KMS-11 (cell line): ENCODE measurements at regions not wholly inside any gene's neighbourhood (a gene's known extent, or its start where the extent isn't known, plus 50 kb on each side); places are given as distances from the start of the nearest gene placed in this dataset.

ENCODE experiments used
- H2AFZ ChIP-seq: fragments of 200-600 bp; sonication (generic); 2 replicates; pipeline ENCODE4 v1.6.1; 2016; ENCODE audit warnings: antibody characterized with exemption, mixed run types, low read depth
- H3K27ac ChIP-seq: fragments of 200-600 bp; sonication (generic); 2 replicates; pipeline ENCODE4 v1.6.1; 2016; ENCODE audit warnings: mild to moderate bottlenecking, mixed run types
- H3K27me3 ChIP-seq: fragments of 200-600 bp; sonication (generic); 2 replicates; pipeline ENCODE4 v1.6.1; 2017; ENCODE audit warnings: mild to moderate bottlenecking, low read depth, mixed run types, moderate library complexity; ENCODE audit not compliant: insufficient read depth
- H3K36me3 ChIP-seq: fragments of 200-600 bp; sonication (generic); 2 replicates; pipeline ENCODE4 v1.6.1; 2017; ENCODE audit warnings: mild to moderate bottlenecking, mixed run types; ENCODE audit not compliant: insufficient read depth
- H3K4me1 ChIP-seq: fragments of 200-600 bp; sonication (generic); 2 replicates; pipeline ENCODE4 v1.6.1; 2016; ENCODE audit warnings: mild to moderate bottlenecking, low read depth, mixed run types; ENCODE audit not compliant: poor library complexity, severe bottlenecking
- H3K4me2 ChIP-seq: fragments of 200-600 bp; sonication (generic); 2 replicates; pipeline ENCODE4 v1.7.0; 2016; ENCODE audit warnings: mild to moderate bottlenecking, mixed run types
- H3K4me3 ChIP-seq: fragments of 200-600 bp; sonication (generic); IDR thresholded peaks from 2 replicates; pipeline ENCODE4 v1.6.1; 2017; ENCODE audit warnings: low read depth, low read length, mixed read lengths; ENCODE audit not compliant: insufficient read depth
- H3K79me2 ChIP-seq: fragments of 200-600 bp; sonication (generic); 2 replicates; pipeline ENCODE4 v1.6.1; 2016; ENCODE audit warnings: low read depth, mixed run types; ENCODE audit not compliant: insufficient read depth
- H3K9ac ChIP-seq: fragments of 200-600 bp; sonication (generic); 2 replicates; pipeline ENCODE4 v1.6.1; 2016; ENCODE audit warnings: mild to moderate bottlenecking, mixed run types
- H4K20me1 ChIP-seq: fragments of 200-600 bp; sonication (generic); 2 replicates; pipeline ENCODE4 v1.6.1; 2016; ENCODE audit warnings: mild to moderate bottlenecking, mixed run types; ENCODE audit not compliant: insufficient read depth
- TF ChIP-seq, protein P1 (sequence below): fragments of 200-600 bp; sonication (generic); conservative IDR thresholded peaks from 2 replicates; pipeline ENCODE4 v1.6.1; 2017; ENCODE audit warnings: low read depth, mild to moderate bottlenecking, antibody characterized with exemption, low read length, moderate library complexity, mixed read lengths

DNA sequence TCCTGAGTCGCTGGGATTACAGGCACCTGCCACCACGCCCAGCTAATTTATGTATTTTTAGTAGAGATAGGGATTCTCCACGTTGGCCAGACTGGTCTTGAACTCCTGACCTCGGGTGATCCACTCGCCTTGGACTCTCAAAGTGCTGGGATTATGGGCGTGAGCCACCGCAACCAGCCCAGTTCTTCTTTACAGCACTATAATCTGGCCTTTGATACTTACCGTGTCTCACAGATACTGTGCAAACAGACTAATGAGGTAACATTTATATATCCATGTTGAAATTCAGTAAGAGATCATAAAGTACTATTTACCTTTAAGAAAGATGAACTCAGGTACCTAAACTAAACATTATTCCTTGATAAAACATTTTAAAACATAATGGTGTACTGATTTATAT, 121.8 kb upstream of the PRR20A start:
- Histone ChIP-seq H3K9ac (no peak overlapping the region), H3K4me2 (no peak overlapping the region), H2AFZ (no peak overlapping the region), H3K27me3 (no peaks in the 10 kb centered on the region), H3K79me2 (no peaks in the 10 kb centered on the region), H3K36me3 (no peaks in the 10 kb centered on the region), H3K27ac (no peak overlapping the region), H3K4me3 (no peak overlapping the region), H4K20me1 (no peaks in the 10 kb centered on the region), H3K4me1 (no peaks in the 10 kb centered on the region)
- TF ChIP-seq, protein P1, sequence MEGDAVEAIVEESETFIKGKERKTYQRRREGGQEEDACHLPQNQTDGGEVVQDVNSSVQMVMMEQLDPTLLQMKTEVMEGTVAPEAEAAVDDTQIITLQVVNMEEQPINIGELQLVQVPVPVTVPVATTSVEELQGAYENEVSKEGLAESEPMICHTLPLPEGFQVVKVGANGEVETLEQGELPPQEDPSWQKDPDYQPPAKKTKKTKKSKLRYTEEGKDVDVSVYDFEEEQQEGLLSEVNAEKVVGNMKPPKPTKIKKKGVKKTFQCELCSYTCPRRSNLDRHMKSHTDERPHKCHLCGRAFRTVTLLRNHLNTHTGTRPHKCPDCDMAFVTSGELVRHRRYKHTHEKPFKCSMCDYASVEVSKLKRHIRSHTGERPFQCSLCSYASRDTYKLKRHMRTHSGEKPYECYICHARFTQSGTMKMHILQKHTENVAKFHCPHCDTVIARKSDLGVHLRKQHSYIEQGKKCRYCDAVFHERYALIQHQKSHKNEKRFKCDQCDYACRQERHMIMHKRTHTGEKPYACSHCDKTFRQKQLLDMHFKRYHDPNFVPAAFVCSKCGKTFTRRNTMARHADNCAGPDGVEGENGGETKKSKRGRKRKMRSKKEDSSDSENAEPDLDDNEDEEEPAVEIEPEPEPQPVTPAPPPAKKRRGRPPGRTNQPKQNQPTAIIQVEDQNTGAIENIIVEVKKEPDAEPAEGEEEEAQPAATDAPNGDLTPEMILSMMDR = no peak

DNA sequence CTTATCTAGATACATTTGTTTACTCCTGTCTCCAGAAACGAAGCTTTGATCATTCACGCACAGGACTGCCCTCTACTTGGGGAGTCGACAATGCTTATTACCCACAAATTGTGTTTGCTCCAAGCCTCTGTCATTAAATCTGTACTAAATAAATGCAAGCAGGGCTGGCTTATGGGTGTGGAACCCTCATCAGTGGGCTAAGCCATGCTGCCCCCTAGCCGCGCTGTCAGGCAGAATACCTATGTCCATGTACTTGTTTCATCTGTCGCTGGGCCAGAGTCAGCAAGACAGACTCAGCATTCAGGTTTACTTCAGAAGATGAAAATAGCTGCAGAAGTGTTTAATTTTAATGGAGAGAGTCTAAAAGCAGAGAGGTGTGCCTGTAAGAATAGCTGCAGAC, 110.0 kb upstream of the PRR20A start:
- no peaks in the 10 kb centered on the region for H3K4me1 ChIP-seq
- H2AFZ ChIP-seq = no peak overlapping the region
- TF ChIP-seq, protein P1 = no peak
- no peaks in the 10 kb centered on the region for H3K27me3 ChIP-seq
- H4K20me1 ChIP-seq = no peaks in the 10 kb centered on the region
- no peak overlapping the region for H3K9ac ChIP-seq
- no peak overlapping the region for H3K27ac ChIP-seq
- no peak overlapping the region for H3K4me2 ChIP-seq
- H3K36me3 ChIP-seq = no peaks in the 10 kb centered on the region
- H3K79me2 ChIP-seq = no peaks in the 10 kb centered on the region
- no peak overlapping the region for H3K4me3 ChIP-seq

DNA sequence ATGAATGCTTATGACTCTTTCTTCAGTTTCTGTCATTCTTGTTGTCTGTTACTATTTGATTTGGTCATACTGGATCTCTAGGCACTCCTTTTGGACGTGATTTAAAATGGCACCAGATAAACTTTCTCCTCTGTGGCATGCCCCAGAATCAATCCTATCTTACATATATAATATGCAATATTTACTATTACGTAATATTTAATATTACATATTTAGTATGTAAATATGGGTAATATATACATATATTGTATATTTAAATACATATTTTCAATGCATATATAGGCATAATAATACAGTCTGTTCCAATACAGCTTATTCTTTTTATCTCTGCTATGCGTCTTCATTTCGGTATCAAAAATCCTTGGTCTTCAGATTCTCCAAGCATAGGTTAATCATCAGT, 104.4 kb upstream of the PRR20A start:
- Histone ChIP-seq H3K27ac (no peak overlapping the region), H2AFZ (no peak overlapping the region)

DNA sequence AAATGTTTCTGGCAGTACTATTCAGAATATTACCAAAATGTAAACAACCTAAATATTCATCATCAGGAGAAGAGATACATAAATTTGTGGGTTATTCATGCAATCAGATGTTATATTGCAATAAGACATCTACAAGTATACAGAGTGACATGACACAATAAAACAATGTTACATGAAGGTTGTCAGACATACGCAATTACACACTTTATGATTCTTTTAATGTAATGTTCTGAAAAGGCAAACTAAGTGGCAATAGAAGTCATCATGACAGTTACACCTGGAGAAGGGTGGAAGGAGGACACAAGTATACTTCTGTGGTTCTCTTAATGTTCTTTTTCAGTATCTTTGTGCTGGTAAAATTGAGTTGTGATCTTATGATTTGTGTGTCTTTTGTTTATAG, 95.8 kb upstream of the PRR20A start:
- H3K4me1 ChIP-seq = no peaks in the 10 kb centered on the region
- no peak overlapping the region for H3K9ac ChIP-seq
- no peaks in the 10 kb centered on the region for H3K27me3 ChIP-seq
- H3K79me2 ChIP-seq = no peaks in the 10 kb centered on the region
- H3K36me3 ChIP-seq = no peaks in the 10 kb centered on the region
- H4K20me1 ChIP-seq = no peaks in the 10 kb centered on the region
- no peak overlapping the region for H2AFZ ChIP-seq
- H3K4me2 ChIP-seq = no peak overlapping the region
- TF ChIP-seq, protein P1 = no peak
- no peak overlapping the region for H3K4me3 ChIP-seq
- H3K27ac ChIP-seq = no peak overlapping the region

More for the DNA sequence above, 104.4 kb upstream of the PRR20A start:
- no peak overlapping the region for H3K4me3 ChIP-seq
- H3K79me2 ChIP-seq = no peaks in the 10 kb centered on the region
- H4K20me1 ChIP-seq = no peaks in the 10 kb centered on the region
- no peaks in the 10 kb centered on the region for H3K36me3 ChIP-seq
- no peak overlapping the region for H3K4me2 ChIP-seq
- H3K4me1 ChIP-seq = no peaks in the 10 kb centered on the region
- H3K27me3 ChIP-seq = no peaks in the 10 kb centered on the region
- no peak overlapping the region for H3K9ac ChIP-seq
- TF ChIP-seq, protein P1 = no peak
